ENCODE measurements at regions not wholly inside any gene's neighbourhood (a gene's known extent, or its start where the extent isn't known, plus 50 kb on each side); places are given as distances from the start of the nearest gene placed in this dataset.

DNA sequence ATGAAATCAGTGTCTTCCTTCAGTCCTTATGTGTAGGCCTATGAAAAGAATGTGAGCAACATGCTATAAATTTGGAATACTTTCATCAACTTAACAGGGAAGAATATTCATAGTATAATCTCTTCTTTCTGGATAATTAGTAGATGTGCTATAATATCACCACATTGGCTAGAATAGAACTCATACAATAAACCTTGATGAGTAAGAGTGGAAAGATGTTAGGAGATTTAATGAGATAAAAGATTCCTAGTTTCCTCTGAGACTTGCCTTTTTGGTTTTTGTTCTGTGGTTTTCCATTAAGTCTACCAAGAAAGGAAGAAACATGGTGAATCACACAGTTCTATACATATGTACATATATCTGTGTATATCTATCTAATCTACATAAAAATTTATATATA, 301.8 kb upstream of the PRR16 start:
- H3K4me1 ChIP-seq (ENCODE audit: control insufficient read depth in 1 of 2, insufficient read depth in 2 of 2, low read depth in 1 of 2, low read length in 1 of 2), result no peaks in the 10 kb centered on the region; a peak in 1 of 4 replicates
- H3F3A ChIP-seq (replicated peaks; ENCODE audit: insufficient read depth), result no peaks in the 10 kb centered on the region
- TF ChIP-seq, protein P1, sequence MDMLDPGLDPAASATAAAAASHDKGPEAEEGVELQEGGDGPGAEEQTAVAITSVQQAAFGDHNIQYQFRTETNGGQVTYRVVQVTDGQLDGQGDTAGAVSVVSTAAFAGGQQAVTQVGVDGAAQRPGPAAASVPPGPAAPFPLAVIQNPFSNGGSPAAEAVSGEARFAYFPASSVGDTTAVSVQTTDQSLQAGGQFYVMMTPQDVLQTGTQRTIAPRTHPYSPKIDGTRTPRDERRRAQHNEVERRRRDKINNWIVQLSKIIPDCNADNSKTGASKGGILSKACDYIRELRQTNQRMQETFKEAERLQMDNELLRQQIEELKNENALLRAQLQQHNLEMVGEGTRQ (IDR thresholded peaks at IDR 0.05; ENCODE audit: borderline replicate concordance, low read depth, low read length), result no peak
- TF ChIP-seq NRF1 (IDR thresholded peaks at IDR 0.05; ENCODE audit: low read depth, low read length) (no peak), TCF12 (IDR thresholded peaks at IDR 0.05) (no peak), TAF1 (IDR thresholded peaks at IDR 0.05; ENCODE audit: borderline replicate concordance, low read depth, low read length) (no peak), GATA2 (CRISPR knock-in tag; IDR thresholded peaks at IDR 0.05) (no peak), RCOR1 (IDR thresholded peaks at IDR 0.05; ENCODE audit: low read length) (no peak), FOXM1 (IDR thresholded peaks at IDR 0.05; ENCODE audit: low read depth) (no peak), ELF1 (IDR thresholded peaks at IDR 0.05) (no peak)
- TF ChIP-seq, protein P2, sequence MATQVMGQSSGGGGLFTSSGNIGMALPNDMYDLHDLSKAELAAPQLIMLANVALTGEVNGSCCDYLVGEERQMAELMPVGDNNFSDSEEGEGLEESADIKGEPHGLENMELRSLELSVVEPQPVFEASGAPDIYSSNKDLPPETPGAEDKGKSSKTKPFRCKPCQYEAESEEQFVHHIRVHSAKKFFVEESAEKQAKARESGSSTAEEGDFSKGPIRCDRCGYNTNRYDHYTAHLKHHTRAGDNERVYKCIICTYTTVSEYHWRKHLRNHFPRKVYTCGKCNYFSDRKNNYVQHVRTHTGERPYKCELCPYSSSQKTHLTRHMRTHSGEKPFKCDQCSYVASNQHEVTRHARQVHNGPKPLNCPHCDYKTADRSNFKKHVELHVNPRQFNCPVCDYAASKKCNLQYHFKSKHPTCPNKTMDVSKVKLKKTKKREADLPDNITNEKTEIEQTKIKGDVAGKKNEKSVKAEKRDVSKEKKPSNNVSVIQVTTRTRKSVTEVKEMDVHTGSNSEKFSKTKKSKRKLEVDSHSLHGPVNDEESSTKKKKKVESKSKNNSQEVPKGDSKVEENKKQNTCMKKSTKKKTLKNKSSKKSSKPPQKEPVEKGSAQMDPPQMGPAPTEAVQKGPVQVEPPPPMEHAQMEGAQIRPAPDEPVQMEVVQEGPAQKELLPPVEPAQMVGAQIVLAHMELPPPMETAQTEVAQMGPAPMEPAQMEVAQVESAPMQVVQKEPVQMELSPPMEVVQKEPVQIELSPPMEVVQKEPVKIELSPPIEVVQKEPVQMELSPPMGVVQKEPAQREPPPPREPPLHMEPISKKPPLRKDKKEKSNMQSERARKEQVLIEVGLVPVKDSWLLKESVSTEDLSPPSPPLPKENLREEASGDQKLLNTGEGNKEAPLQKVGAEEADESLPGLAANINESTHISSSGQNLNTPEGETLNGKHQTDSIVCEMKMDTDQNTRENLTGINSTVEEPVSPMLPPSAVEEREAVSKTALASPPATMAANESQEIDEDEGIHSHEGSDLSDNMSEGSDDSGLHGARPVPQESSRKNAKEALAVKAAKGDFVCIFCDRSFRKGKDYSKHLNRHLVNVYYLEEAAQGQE (IDR thresholded peaks at IDR 0.05; ENCODE audit: low read depth, low read length), result no peak
- TF ChIP-seq, protein P3, sequence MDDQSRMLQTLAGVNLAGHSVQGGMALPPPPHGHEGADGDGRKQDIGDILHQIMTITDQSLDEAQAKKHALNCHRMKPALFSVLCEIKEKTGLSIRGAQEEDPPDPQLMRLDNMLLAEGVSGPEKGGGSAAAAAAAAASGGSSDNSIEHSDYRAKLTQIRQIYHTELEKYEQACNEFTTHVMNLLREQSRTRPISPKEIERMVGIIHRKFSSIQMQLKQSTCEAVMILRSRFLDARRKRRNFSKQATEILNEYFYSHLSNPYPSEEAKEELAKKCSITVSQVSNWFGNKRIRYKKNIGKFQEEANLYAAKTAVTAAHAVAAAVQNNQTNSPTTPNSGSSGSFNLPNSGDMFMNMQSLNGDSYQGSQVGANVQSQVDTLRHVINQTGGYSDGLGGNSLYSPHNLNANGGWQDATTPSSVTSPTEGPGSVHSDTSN (IDR thresholded peaks at IDR 0.05), result no peak
- no peaks in the 10 kb centered on the region for H3K9me2 ChIP-seq
- H3K36me3 ChIP-seq (replicated peaks in 1 of 2; ENCODE audit: control insufficient read depth in 1 of 2, insufficient read depth in 2 of 2, low read length in 1 of 2), result no peaks in the 10 kb centered on the region
- no peak overlapping the region for H2AFZ ChIP-seq (ENCODE audit: low read depth)
- H3K27me3 ChIP-seq (ENCODE audit: insufficient read depth), result no peaks in the 10 kb centered on the region
- ChIA-PET POLR2A (no interaction called here), CTCF (no interaction called here)
- H3K4me2 ChIP-seq, result no peak overlapping the region
- no peaks in the 10 kb centered on the region for H3K79me2 ChIP-seq (ENCODE audit: insufficient read depth)
- no peaks in the 10 kb centered on the region for H3K9me3 ChIP-seq
- no peak overlapping the region for H3K9ac ChIP-seq
- H3K4me3 ChIP-seq (ENCODE audit: low read depth in 2 of 2, low read length in 1 of 2), result no peak overlapping the region
- H3K27ac ChIP-seq (ENCODE audit: low read depth in 2 of 2, low read length in 1 of 2), result no peak overlapping the region; a peak in 1 of 4 replicates
- no peaks in the 10 kb centered on the region for H4K20me1 ChIP-seq (ENCODE audit: insufficient read depth)
- DNase-seq, result no peak

DNA sequence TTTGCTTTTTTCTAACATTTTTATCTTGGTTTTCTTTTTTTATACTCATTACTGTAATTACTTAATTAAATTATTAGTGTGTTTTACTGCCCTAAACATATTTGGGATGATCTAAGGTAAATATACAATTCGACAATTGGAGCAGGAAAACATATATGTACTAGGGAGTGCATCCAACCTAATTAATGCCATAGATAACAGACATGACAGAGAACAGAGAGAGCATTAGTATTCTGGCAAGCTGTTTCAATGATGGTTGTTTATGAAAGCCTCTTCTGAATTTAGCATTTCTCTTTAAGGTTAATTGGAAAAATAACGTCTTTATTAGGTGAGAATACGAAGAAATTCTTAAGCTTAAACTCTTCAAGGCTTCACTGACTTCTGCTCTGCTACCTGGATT, 300.1 kb upstream of the PRR16 start:
- H3K9me3 ChIP-seq, result no peaks in the 10 kb centered on the region
- H3K27ac ChIP-seq (ENCODE audit: low read depth in 2 of 2, low read length in 1 of 2), result peak overlapping the region in 1 of 2 experiments; percentile 91; a peak in 2 of 4 replicates
- H3F3A ChIP-seq (replicated peaks; ENCODE audit: insufficient read depth), result no peaks in the 10 kb centered on the region
- no peaks in the 10 kb centered on the region for H4K20me1 ChIP-seq (ENCODE audit: insufficient read depth)
- H3K4me3 ChIP-seq (ENCODE audit: low read depth in 2 of 2, low read length in 1 of 2), result no peak overlapping the region
- no peaks in the 10 kb centered on the region for H3K27me3 ChIP-seq (ENCODE audit: insufficient read depth)
- H3K4me2 ChIP-seq, result no peak overlapping the region
- H3K9me2 ChIP-seq, result no peaks in the 10 kb centered on the region
- H2AFZ ChIP-seq (ENCODE audit: low read depth), result no peak overlapping the region
- no peaks in the 10 kb centered on the region for H3K79me2 ChIP-seq (ENCODE audit: insufficient read depth)
- POLR2A ChIA-PET, result no interaction called here
- 41% methylated on average over 3 of the region's 3 CpGs for WGBS (ENCODE audit: low lambda C conversion rate)
- DNase-seq, result peak; percentile 16
- no peak overlapping the region for H3K9ac ChIP-seq
- no peaks in the 10 kb centered on the region for H3K36me3 ChIP-seq (replicated peaks in 1 of 2; ENCODE audit: control insufficient read depth in 1 of 2, insufficient read depth in 2 of 2, low read length in 1 of 2)
- no peaks in the 10 kb centered on the region; a peak in 1 of 4 replicates for H3K4me1 ChIP-seq (ENCODE audit: control insufficient read depth in 1 of 2, insufficient read depth in 2 of 2, low read depth in 1 of 2, low read length in 1 of 2)
- CTCF ChIA-PET, result no interaction called here
- TF ChIP-seq, protein P4, sequence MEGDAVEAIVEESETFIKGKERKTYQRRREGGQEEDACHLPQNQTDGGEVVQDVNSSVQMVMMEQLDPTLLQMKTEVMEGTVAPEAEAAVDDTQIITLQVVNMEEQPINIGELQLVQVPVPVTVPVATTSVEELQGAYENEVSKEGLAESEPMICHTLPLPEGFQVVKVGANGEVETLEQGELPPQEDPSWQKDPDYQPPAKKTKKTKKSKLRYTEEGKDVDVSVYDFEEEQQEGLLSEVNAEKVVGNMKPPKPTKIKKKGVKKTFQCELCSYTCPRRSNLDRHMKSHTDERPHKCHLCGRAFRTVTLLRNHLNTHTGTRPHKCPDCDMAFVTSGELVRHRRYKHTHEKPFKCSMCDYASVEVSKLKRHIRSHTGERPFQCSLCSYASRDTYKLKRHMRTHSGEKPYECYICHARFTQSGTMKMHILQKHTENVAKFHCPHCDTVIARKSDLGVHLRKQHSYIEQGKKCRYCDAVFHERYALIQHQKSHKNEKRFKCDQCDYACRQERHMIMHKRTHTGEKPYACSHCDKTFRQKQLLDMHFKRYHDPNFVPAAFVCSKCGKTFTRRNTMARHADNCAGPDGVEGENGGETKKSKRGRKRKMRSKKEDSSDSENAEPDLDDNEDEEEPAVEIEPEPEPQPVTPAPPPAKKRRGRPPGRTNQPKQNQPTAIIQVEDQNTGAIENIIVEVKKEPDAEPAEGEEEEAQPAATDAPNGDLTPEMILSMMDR (IDR thresholded peaks at IDR 0.05), result no peak
- TF ChIP-seq GATA2 (CRISPR knock-in tag; IDR thresholded peaks at IDR 0.05) (peak; percentile 87), RAD21 (IDR thresholded peaks at IDR 0.05; ENCODE audit: low read length) (peak; percentile 25; the same call in 1 of the 2 replicates), MXI1 (IDR thresholded peaks at IDR 0.05; ENCODE audit: low read depth, low read length) (no peak), FOXJ3 (CRISPR knock-in tag; IDR thresholded peaks at IDR 0.05) (peak; percentile 46; the same call in 1 of the 2 replicates), EP300 (IDR thresholded peaks at IDR 0.05; ENCODE audit: borderline replicate concordance in 1 of 2, low read depth in 1 of 2, low read length in 1 of 2) (peak in 1 of 2 experiments; percentile 92; a peak in 2 of 4 replicates), NRF1 (IDR thresholded peaks at IDR 0.05; ENCODE audit: low read depth, low read length) (no peak), RCOR1 (IDR thresholded peaks at IDR 0.05; ENCODE audit: low read length) (peak; percentile 52; the same call in 1 of the 2 replicates)
- TF ChIP-seq, protein P5, sequence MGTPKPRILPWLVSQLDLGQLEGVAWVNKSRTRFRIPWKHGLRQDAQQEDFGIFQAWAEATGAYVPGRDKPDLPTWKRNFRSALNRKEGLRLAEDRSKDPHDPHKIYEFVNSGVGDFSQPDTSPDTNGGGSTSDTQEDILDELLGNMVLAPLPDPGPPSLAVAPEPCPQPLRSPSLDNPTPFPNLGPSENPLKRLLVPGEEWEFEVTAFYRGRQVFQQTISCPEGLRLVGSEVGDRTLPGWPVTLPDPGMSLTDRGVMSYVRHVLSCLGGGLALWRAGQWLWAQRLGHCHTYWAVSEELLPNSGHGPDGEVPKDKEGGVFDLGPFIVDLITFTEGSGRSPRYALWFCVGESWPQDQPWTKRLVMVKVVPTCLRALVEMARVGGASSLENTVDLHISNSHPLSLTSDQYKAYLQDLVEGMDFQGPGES (IDR thresholded peaks at IDR 0.05; ENCODE audit: low read depth, low read length), result no peak
- TF ChIP-seq, protein P1 (IDR thresholded peaks at IDR 0.05; ENCODE audit: borderline replicate concordance, low read depth, low read length), result no peak
- TF ChIP-seq, protein P3 (IDR thresholded peaks at IDR 0.05), result 0 out of 2 replicates have a peak, but pooled peaks have one; percentile 10
